AG09319 (cell line): ENCODE measurements at regions not wholly inside any gene's neighbourhood (a gene's known extent, or its start where the extent isn't known, plus 50 kb on each side); places are given as distances from the start of the nearest gene placed in this dataset.

Source experiments
- DNase-seq: peaks from one replicate; pipeline ENCODE4 v3.0.0-alpha.2; 2010; ENCODE audit warnings: low read depth; ENCODE audit errors: extremely low read depth
- CTCF ChIP-seq: IDR thresholded peaks from 2 replicates; pipeline ENCODE4 v1.5.1; 2011; ENCODE audit warnings: low read depth, mild to moderate bottlenecking, inconsistent platforms, low read length, moderate library complexity

- no peak for DNase-seq
- TF ChIP-seq CTCF = no peak
Measured at GRCh38 chr18:22486667-22487066, 69.0 kb upstream of the CTAGE1 start.

DNA sequence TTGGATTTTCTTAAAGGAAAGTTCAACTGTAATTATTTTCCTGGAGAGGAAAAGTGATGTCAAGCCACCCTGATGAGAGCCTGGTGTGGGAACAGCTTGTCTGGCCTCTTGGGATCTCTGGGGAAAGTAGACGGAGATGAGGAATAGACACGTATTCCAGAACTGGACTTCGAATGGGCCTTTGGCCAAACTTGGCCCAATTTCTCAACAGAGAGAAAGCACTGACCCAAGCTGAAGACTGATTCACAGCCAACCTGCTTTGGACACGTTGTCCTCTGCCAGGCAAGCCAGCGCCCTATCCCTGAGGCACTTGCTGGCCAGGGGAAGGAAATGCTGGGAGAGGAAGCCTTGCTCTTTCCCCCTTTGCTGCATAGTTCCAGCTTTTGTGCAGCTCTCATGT, 70.8 kb upstream of the CTAGE1 start:
- no peak for TF ChIP-seq CTCF
- no peak for DNase-seq

DNA sequence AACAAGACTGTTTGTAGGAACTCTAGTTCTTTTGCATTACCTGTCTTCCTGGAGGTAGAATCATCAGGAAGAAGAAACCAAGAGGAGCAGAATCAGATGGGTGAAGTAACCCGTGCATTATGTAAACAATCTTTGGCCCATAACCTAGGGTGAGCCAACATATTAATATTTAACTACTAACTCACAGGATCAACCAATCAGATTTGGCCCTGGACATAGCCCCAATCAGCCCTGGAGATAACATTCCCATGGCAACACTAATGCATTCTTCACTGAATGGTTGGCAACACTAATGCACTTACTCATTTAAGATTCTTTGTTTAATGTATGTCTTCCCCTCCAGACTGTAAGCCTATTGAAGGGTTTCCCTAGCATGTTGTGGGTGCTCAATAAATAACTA, 72.0 kb upstream of the CTAGE1 start:
- TF ChIP-seq CTCF = no peak
- no peak for DNase-seq

- no peak for TF ChIP-seq CTCF
- no peak for DNase-seq
Measured at GRCh38 chr18:22490429-22490846, 72.7 kb upstream of the CTAGE1 start.

- TF ChIP-seq CTCF = no peak
- no peak for DNase-seq
Measured at GRCh38 chr18:22493255-22493654, 75.5 kb upstream of the CTAGE1 start.

DNA sequence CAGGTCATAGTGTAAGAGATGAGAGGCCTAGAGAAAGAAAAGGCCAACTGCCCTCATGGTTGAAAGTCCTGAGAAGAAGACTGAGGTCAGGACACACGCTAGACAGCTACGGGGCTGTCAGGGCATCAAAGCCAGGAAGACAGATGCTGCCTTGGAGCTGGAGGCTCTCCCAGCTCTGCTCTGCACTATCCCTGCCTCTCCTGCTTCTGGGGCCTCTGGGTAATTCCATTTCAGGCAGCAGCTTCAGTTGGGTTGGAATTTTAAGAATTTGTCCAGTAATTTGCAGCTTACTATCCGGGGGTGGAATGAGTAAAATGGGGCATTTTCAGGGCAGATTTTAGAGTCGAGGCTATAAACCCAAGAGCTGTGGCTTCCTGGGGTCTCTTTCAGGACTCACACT, 76.2 kb upstream of the CTAGE1 start:
- TF ChIP-seq CTCF = no peak
- DNase-seq = no peak

DNA sequence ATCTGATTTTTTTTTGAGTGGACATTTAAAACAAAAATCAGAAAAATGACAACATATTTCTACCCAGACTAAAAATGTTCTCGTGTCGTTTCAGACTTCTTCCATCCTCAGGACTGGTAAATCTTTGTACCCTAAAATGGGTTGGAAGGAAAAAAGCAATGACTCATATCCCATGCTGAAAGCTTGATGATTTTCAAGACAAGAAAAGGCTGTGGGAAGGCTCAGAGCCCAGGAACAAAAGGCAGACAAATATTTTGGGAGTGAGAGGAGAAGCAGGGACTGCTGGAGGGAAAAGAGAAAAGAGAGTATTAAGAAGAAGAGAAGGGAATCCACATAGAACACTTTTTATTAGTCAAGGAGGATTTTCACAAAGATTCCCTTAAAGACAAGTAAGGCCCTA, 77.1 kb upstream of the CTAGE1 start:
- DNase-seq = no peak
- no peak for TF ChIP-seq CTCF
